ENCODE measurements at regions not wholly inside any gene's neighbourhood (a gene's known extent, or its start where the extent isn't known, plus 50 kb on each side); places are given as distances from the start of the nearest gene placed in this dataset.

- no peak for TF ChIP-seq CTCF (conservative IDR thresholded peaks at IDR 0.05; ENCODE audit: low read depth, low read length)
- no peak for TF ChIP-seq EZH2 (IDR thresholded peaks at IDR 0.05; ENCODE audit: low read length, unreplicated experiment)
These were observed 288.2 kb upstream of the ZMIZ1 start for GRCh38 chr10:78780551-78780961.

All from PC-3 (cell line).